ENCODE measurements at regions not wholly inside any gene's neighbourhood (a gene's known extent, or its start where the extent isn't known, plus 50 kb on each side); places are given as distances from the start of the nearest gene placed in this dataset.

- Histone ChIP-seq H3K9me3 (ENCODE audit: control insufficient read depth, low read depth, low read length) (no peaks in the 10 kb centered on the region), H3K36me3 (ENCODE audit: control insufficient read depth in 2 of 2, extremely low read depth in 1 of 2, insufficient read depth in 2 of 2, low read length in 2 of 2) (no peaks in the 10 kb centered on the region), H3K4me1 (ENCODE audit: control insufficient read depth, extremely low read depth, insufficient read depth, low read length) (no peaks in the 10 kb centered on the region), H4K20me1 (ENCODE audit: control insufficient read depth, extremely low read depth, insufficient read depth, low read length) (no peaks in the 10 kb centered on the region), H2AFZ (ENCODE audit: control insufficient read depth, low read length) (no peak overlapping the region), H3K79me2 (ENCODE audit: control insufficient read depth, insufficient read depth, low read length) (no peaks in the 10 kb centered on the region), H3K27ac (ENCODE audit: control insufficient read depth, insufficient read depth, low read length) (no peak overlapping the region), H3K9ac (ENCODE audit: control insufficient read depth, extremely low read depth, insufficient read depth, low read length) (no peak overlapping the region), H3K4me3 (ENCODE audit: control insufficient read depth in 2 of 3, extremely low read depth in 1 of 3, insufficient read depth in 2 of 3, low read depth in 1 of 3, low read length in 3 of 3) (no peak overlapping the region), H3K9me1 (ENCODE audit: control insufficient read depth, extremely low read depth, insufficient read depth, low read length) (no peaks in the 10 kb centered on the region), H3K27me3 (ENCODE audit: control insufficient read depth, extremely low read depth, insufficient read depth, low read length) (no peaks in the 10 kb centered on the region), H3K4me2 (ENCODE audit: control insufficient read depth, extremely low read depth, insufficient read depth, low read depth, low read length) (no peak overlapping the region)
- DNase-seq (ENCODE audit: low read depth, low spot score) (no peak), FAIRE-seq (no peak)
- no peak for TF ChIP-seq CTCF (optimal IDR thresholded peaks at IDR 0.05 in 1 of 3, IDR thresholded peaks at IDR 0.05 in 1 of 3, conservative IDR thresholded peaks at IDR 0.05 in 1 of 3; ENCODE audit: extremely low read depth in 1 of 3, insufficient read depth in 2 of 3, low read length in 3 of 3)
- TF ChIP-seq EZH2 (IDR thresholded peaks at IDR 0.05; ENCODE audit: low read length) = no peak
- dilution Hi-C loops (cut with MboI; ENCODE audit: extremely low pct_ligation_motif_present, low sequenced_read_pairs) = no loop called here
Measured at GRCh38 chr11:32224580-32224979, 133.7 kb downstream of the RCN1 start.

- no peak overlapping the region for H3K27ac ChIP-seq (ENCODE audit: control insufficient read depth, insufficient read depth, low read length)
- FAIRE-seq = no peak
Measured at GRCh38 chr11:32225571-32226285, 134.9 kb downstream of the RCN1 start.

More at GRCh38 chr11:32225571-32226285, 134.9 kb downstream of the RCN1 start:
- TF ChIP-seq EZH2 (IDR thresholded peaks at IDR 0.05; ENCODE audit: low read length) (no peak), CTCF (optimal IDR thresholded peaks at IDR 0.05 in 1 of 3, IDR thresholded peaks at IDR 0.05 in 1 of 3, conservative IDR thresholded peaks at IDR 0.05 in 1 of 3; ENCODE audit: extremely low read depth in 1 of 3, insufficient read depth in 2 of 3, low read length in 3 of 3) (no peak)
- Histone ChIP-seq H3K9ac (ENCODE audit: control insufficient read depth, extremely low read depth, insufficient read depth, low read length) (no peak overlapping the region), H3K79me2 (ENCODE audit: control insufficient read depth, insufficient read depth, low read length) (no peaks in the 10 kb centered on the region), H3K9me1 (ENCODE audit: control insufficient read depth, extremely low read depth, insufficient read depth, low read length) (no peaks in the 10 kb centered on the region), H3K4me2 (ENCODE audit: control insufficient read depth, extremely low read depth, insufficient read depth, low read depth, low read length) (no peak overlapping the region), H2AFZ (ENCODE audit: control insufficient read depth, low read length) (no peak overlapping the region), H3K9me3 (ENCODE audit: control insufficient read depth, low read depth, low read length) (no peaks in the 10 kb centered on the region), H3K4me3 (ENCODE audit: control insufficient read depth in 2 of 3, extremely low read depth in 1 of 3, insufficient read depth in 2 of 3, low read depth in 1 of 3, low read length in 3 of 3) (no peak overlapping the region), H3K36me3 (ENCODE audit: control insufficient read depth in 2 of 2, extremely low read depth in 1 of 2, insufficient read depth in 2 of 2, low read length in 2 of 2) (no peaks in the 10 kb centered on the region), H4K20me1 (ENCODE audit: control insufficient read depth, extremely low read depth, insufficient read depth, low read length) (no peaks in the 10 kb centered on the region), H3K4me1 (ENCODE audit: control insufficient read depth, extremely low read depth, insufficient read depth, low read length) (no peaks in the 10 kb centered on the region), H3K27me3 (ENCODE audit: control insufficient read depth, extremely low read depth, insufficient read depth, low read length) (no peaks in the 10 kb centered on the region)
- DNase-seq (ENCODE audit: low read depth, low spot score) = no peak
- dilution Hi-C loops (cut with MboI; ENCODE audit: extremely low pct_ligation_motif_present, low sequenced_read_pairs) = no loop called here
